ENCODE measurements at regions not wholly inside any gene's neighbourhood (a gene's known extent, or its start where the extent isn't known, plus 50 kb on each side); places are given as distances from the start of the nearest gene placed in this dataset.

DNA sequence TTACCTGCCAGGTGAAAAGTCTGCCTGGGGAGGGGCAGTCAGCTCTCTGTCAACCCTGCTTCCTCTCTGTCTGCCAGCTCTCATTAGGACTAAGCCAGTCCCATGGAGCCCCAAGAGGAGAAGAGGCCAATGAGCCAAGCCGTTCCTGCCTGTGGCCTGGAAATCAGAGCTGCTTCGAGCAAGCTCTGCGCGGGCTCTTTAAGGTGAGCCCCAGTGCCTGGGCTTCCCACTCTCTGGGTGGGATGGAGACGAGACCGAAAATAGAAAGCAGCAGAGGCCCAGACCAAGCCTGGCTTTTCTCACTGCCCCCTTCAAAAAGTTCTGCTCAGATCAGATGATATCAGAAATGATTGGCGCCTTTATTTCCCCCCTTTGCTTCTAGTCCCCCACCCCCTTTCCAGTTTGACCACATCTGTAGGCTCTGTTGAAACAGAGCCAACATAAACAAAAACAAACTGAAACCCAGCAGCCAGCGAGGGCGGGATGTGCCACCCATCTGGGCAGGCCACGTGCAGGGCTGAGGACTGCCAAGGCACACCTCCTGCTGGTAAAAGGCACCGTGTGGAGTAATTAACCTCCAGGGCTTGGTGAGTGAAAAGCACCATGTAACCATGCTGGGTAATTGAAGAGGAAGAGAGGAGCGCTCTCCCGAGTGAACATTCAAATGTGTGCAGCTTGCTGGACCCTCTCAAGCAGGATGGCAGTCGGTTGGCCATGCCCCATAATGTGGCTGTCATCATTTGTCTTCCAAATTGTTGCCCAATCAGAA, 471.0 kb upstream of the PROK2 start:
- H3K4me1 Mint-ChIP-seq (ENCODE audit: insufficient read depth, unreplicated experiment): peaks cover 9% of the 10 kb centered on the region
- H3K4me3 Mint-ChIP-seq (ENCODE audit: unreplicated experiment): no peak overlapping the region
- peak; percentile 92 for DNase-seq (ENCODE audit: unreplicated experiment)
- H3K27ac Mint-ChIP-seq (ENCODE audit: low read depth, unreplicated experiment): peak overlapping the region; percentile 51
- intact Hi-C loops (cut with micrococcal nuclease): loop anchor here (5.0 kb wide), 2 partner anchors 284 to 566 kb away; no protein-coding TSS in a partner anchor
- TF ChIP-seq, protein P1, sequence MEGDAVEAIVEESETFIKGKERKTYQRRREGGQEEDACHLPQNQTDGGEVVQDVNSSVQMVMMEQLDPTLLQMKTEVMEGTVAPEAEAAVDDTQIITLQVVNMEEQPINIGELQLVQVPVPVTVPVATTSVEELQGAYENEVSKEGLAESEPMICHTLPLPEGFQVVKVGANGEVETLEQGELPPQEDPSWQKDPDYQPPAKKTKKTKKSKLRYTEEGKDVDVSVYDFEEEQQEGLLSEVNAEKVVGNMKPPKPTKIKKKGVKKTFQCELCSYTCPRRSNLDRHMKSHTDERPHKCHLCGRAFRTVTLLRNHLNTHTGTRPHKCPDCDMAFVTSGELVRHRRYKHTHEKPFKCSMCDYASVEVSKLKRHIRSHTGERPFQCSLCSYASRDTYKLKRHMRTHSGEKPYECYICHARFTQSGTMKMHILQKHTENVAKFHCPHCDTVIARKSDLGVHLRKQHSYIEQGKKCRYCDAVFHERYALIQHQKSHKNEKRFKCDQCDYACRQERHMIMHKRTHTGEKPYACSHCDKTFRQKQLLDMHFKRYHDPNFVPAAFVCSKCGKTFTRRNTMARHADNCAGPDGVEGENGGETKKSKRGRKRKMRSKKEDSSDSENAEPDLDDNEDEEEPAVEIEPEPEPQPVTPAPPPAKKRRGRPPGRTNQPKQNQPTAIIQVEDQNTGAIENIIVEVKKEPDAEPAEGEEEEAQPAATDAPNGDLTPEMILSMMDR (IDR thresholded peaks at IDR 0.05; ENCODE audit: unreplicated experiment): peak; percentile 13
- no peaks in the 10 kb centered on the region for H3K36me3 Mint-ChIP-seq (ENCODE audit: insufficient read depth, unreplicated experiment)
- H3K9me3 Mint-ChIP-seq (ENCODE audit: unreplicated experiment): no peaks in the 10 kb centered on the region
- H3K27me3 Mint-ChIP-seq (ENCODE audit: insufficient read depth, unreplicated experiment): peaks cover 70% of the 10 kb centered on the region
- POLR2A ChIA-PET: interaction anchor here (0.5 to 0.6 kb wide), 2 partner anchors 201 to 617 kb away, joined by 3 read pairs; no protein-coding TSS in a partner anchor
- CTCF ChIA-PET: interaction anchor here (0.6 to 2.0 kb wide), 9 partner anchors 10 to 539 kb away, joined by 3 to 7 read pairs (median 3); no protein-coding TSS in a partner anchor
- no TSS peak for BruUV-seq (replicated peaks)

- intact Hi-C loops (cut with micrococcal nuclease): loop anchor here (5.0 kb wide), 2 partner anchors 283 to 567 kb away; no protein-coding TSS in a partner anchor
Measured at GRCh38 chr3:72255191-72255590, 470.2 kb upstream of the PROK2 start.

GRCh38 chr3:72254483-72254882, 469.5 kb upstream of the PROK2 start:
- Mint-ChIP-seq H3K4me3 (ENCODE audit: unreplicated experiment) (no peak overlapping the region), H3K27me3 (ENCODE audit: insufficient read depth, unreplicated experiment) (peaks cover 71% of the 10 kb centered on the region), H3K4me1 (ENCODE audit: insufficient read depth, unreplicated experiment) (peaks cover 8% of the 10 kb centered on the region), H3K9me3 (ENCODE audit: unreplicated experiment) (no peaks in the 10 kb centered on the region), H3K36me3 (ENCODE audit: insufficient read depth, unreplicated experiment) (no peaks in the 10 kb centered on the region), H3K27ac (ENCODE audit: low read depth, unreplicated experiment) (no peak overlapping the region)
- intact Hi-C loops (cut with micrococcal nuclease): no loop called here
- BruUV-seq (replicated peaks): no TSS peak
- TF ChIP-seq, protein P1 (IDR thresholded peaks at IDR 0.05; ENCODE audit: unreplicated experiment): no peak
- CTCF ChIA-PET: interaction anchor here (0.8 to 1.4 kb wide), 3 partner anchors 11 to 333 kb away, joined by 3 to 4 read pairs (median 3); no protein-coding TSS in a partner anchor
- POLR2A ChIA-PET: interaction anchor here (0.6 kb wide), 2 partner anchors 245 to 362 kb away, joined by 3 read pairs; no protein-coding TSS in a partner anchor
- DNase-seq (ENCODE audit: unreplicated experiment): no peak

More at GRCh38 chr3:72255191-72255590, 470.2 kb upstream of the PROK2 start:
- peaks cover 70% of the 10 kb centered on the region for H3K27me3 Mint-ChIP-seq (ENCODE audit: insufficient read depth, unreplicated experiment)
- no TSS peak for BruUV-seq (replicated peaks)
- TF ChIP-seq, protein P1 (IDR thresholded peaks at IDR 0.05; ENCODE audit: unreplicated experiment): no peak
- no peaks in the 10 kb centered on the region for H3K36me3 Mint-ChIP-seq (ENCODE audit: insufficient read depth, unreplicated experiment)
- no peaks in the 10 kb centered on the region for H3K9me3 Mint-ChIP-seq (ENCODE audit: unreplicated experiment)
- peaks cover 8% of the 10 kb centered on the region for H3K4me1 Mint-ChIP-seq (ENCODE audit: insufficient read depth, unreplicated experiment)
- CTCF ChIA-PET: interaction anchor here (0.6 to 1.4 kb wide), 7 partner anchors 10 to 334 kb away, joined by 3 to 5 read pairs (median 3); no protein-coding TSS in a partner anchor
- H3K4me3 Mint-ChIP-seq (ENCODE audit: unreplicated experiment): no peak overlapping the region
- DNase-seq (ENCODE audit: unreplicated experiment): no peak
- POLR2A ChIA-PET: interaction anchor here (0.5 to 0.6 kb wide), 3 partner anchors 200 to 618 kb away, joined by 3 read pairs; no protein-coding TSS in a partner anchor
- H3K27ac Mint-ChIP-seq (ENCODE audit: low read depth, unreplicated experiment): no peak overlapping the region

DNA sequence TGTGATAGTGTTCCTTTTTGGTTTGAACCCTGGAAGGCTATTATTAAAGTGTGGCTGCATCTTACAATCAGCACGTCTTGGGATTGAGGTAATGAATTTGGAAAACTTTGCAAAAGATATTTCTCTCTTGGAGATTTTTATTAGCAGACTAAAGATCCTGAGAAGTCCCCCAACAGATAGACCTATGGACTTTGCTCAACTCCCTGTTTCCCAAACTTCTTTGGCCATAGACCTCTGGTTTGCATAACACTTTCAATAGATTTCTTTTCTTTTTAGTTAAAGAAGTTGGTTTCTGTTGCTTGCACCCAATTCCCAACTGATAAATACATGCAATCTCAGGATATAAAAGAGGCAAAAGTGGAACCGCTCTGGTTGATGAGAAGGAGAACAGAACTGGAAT, 465.8 kb upstream of the PROK2 start:
- CTCF ChIA-PET: no interaction called here

More for the DNA sequence above, 465.8 kb upstream of the PROK2 start:
- Mint-ChIP-seq H3K27ac (ENCODE audit: low read depth, unreplicated experiment) (no peak overlapping the region), H3K27me3 (ENCODE audit: insufficient read depth, unreplicated experiment) (peaks cover 85% of the 10 kb centered on the region), H3K36me3 (ENCODE audit: insufficient read depth, unreplicated experiment) (no peaks in the 10 kb centered on the region), H3K9me3 (ENCODE audit: unreplicated experiment) (no peaks in the 10 kb centered on the region), H3K4me3 (ENCODE audit: unreplicated experiment) (no peak overlapping the region), H3K4me1 (ENCODE audit: insufficient read depth, unreplicated experiment) (peaks cover 3% of the 10 kb centered on the region)
- no peak for DNase-seq (ENCODE audit: unreplicated experiment)
- BruUV-seq (replicated peaks): no TSS peak
- TF ChIP-seq, protein P1 (IDR thresholded peaks at IDR 0.05; ENCODE audit: unreplicated experiment): no peak
- POLR2A ChIA-PET: interaction anchor here (0.7 kb wide), 1 partner anchor 59 kb away, joined by 3 read pairs; no protein-coding TSS in a partner anchor
- intact Hi-C loops (cut with micrococcal nuclease): no loop called here

Measured in MCF 10A (cell line).